RWPE2 (cell line): ENCODE measurements at regions not wholly inside any gene's neighbourhood (a gene's known extent, or its start where the extent isn't known, plus 50 kb on each side); places are given as distances from the start of the nearest gene placed in this dataset.

Experiments used
- ATAC-seq: fragments of 200-7000 bp; cut with Tn5 transposase; 3 replicates; pipeline ENCODE4 v1.9.1; 2021; ENCODE audit warnings: low read depth
- DNase-seq: peaks from one replicate; pipeline ENCODE4 v3.0.0-alpha.2; 2020; ENCODE audit warnings: low spot score
- H3K27ac ChIP-seq: fragments of 450-650 bp; 2 replicates; pipeline ENCODE4 v1.5.1; 2017; ENCODE audit warnings: mild to moderate bottlenecking; ENCODE audit not compliant: poor library complexity, severe bottlenecking
- H3K27me3 ChIP-seq: fragments of 250-450 bp; sonication (Bioruptor Pico); 2 replicates; pipeline ENCODE4 v1.5.1; 2021; ENCODE audit warnings: mild to moderate bottlenecking, moderate library complexity; ENCODE audit not compliant: insufficient read depth, poor library complexity, severe bottlenecking
- H3K36me3 ChIP-seq: fragments of 250-450 bp; sonication (Bioruptor Pico); 2 replicates; pipeline ENCODE4 v1.5.1; 2020; ENCODE audit warnings: low read depth, mild to moderate bottlenecking, moderate library complexity
- H3K4me1 ChIP-seq: fragments of 250-450 bp; sonication (Bioruptor Pico); 2 replicates; pipeline ENCODE4 v1.5.1; 2021; ENCODE audit warnings: mild to moderate bottlenecking, moderate library complexity; ENCODE audit not compliant: insufficient read depth, poor library complexity, severe bottlenecking
- H3K4me3 ChIP-seq: fragments of 250-450 bp; sonication (Bioruptor Pico); 2 replicates; pipeline ENCODE4 v1.5.1; 2021; ENCODE audit warnings: mild to moderate bottlenecking, moderate library complexity; ENCODE audit not compliant: severe bottlenecking
- H3K9me3 ChIP-seq: fragments of 250-450 bp; sonication (Bioruptor Pico); 2 replicates; pipeline ENCODE4 v1.5.1; 2021; ENCODE audit warnings: mild to moderate bottlenecking, moderate library complexity; ENCODE audit not compliant: severe bottlenecking
- TF ChIP-seq, protein P1 (sequence below): fragments of 450-650 bp; IDR thresholded peaks from one replicate; pipeline ENCODE4 v1.5.1; 2017; ENCODE audit warnings: mild to moderate bottlenecking, moderate library complexity; ENCODE audit not compliant: poor library complexity, severe bottlenecking

GRCh38 chr6:115783402-115784061, 277.2 kb downstream of the FRK start:
- TF ChIP-seq, protein P1, sequence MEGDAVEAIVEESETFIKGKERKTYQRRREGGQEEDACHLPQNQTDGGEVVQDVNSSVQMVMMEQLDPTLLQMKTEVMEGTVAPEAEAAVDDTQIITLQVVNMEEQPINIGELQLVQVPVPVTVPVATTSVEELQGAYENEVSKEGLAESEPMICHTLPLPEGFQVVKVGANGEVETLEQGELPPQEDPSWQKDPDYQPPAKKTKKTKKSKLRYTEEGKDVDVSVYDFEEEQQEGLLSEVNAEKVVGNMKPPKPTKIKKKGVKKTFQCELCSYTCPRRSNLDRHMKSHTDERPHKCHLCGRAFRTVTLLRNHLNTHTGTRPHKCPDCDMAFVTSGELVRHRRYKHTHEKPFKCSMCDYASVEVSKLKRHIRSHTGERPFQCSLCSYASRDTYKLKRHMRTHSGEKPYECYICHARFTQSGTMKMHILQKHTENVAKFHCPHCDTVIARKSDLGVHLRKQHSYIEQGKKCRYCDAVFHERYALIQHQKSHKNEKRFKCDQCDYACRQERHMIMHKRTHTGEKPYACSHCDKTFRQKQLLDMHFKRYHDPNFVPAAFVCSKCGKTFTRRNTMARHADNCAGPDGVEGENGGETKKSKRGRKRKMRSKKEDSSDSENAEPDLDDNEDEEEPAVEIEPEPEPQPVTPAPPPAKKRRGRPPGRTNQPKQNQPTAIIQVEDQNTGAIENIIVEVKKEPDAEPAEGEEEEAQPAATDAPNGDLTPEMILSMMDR: no peak
- no peaks in the 10 kb centered on the region for H3K4me1 ChIP-seq
- H3K27me3 ChIP-seq: no peaks in the 10 kb centered on the region
- no peaks in the 10 kb centered on the region for H3K9me3 ChIP-seq
- DNase-seq: no peak
- H3K4me3 ChIP-seq: no peak overlapping the region
- H3K27ac ChIP-seq: no peak overlapping the region
- 0 out of 3 replicates have a peak, but pooled peaks have one; percentile 25 for ATAC-seq
- no peaks in the 10 kb centered on the region for H3K36me3 ChIP-seq

DNA sequence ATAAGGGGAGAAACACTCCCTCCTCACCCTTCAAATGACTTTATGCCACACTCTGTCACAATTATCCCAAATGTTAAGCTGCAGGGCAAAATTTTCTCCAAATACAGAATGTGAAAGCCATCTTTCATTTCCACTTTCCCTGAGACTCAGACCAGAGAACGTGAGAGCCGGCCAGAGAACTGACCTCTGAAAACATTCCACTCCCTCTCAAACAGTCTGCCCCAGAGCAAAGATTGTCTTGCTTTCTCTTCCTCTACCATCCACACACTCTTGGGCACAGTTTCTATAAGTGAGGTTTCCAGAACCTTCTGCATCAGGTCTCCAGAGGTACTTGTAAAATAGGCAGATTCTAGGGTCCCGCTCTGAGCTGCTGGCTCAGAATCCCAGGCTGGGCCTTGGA, 278.1 kb downstream of the FRK start:
- ATAC-seq: no peak
- Histone ChIP-seq H3K4me1 (no peaks in the 10 kb centered on the region), H3K4me3 (no peak overlapping the region), H3K36me3 (no peaks in the 10 kb centered on the region), H3K27ac (no peak overlapping the region), H3K9me3 (no peaks in the 10 kb centered on the region), H3K27me3 (no peaks in the 10 kb centered on the region)
- DNase-seq: no peak
- TF ChIP-seq, protein P1: no peak

- H3K9me3 ChIP-seq: no peaks in the 10 kb centered on the region
- no peak overlapping the region for H3K27ac ChIP-seq
- ATAC-seq (no peak), DNase-seq (no peak)
- H3K4me3 ChIP-seq: no peak overlapping the region
- no peaks in the 10 kb centered on the region for H3K36me3 ChIP-seq
- peaks cover 6% of the 10 kb centered on the region for H3K27me3 ChIP-seq
- no peaks in the 10 kb centered on the region for H3K4me1 ChIP-seq
- TF ChIP-seq, protein P1: no peak
These were observed 286.9 kb downstream of the FRK start for GRCh38 chr6:115773741-115774140.

DNA sequence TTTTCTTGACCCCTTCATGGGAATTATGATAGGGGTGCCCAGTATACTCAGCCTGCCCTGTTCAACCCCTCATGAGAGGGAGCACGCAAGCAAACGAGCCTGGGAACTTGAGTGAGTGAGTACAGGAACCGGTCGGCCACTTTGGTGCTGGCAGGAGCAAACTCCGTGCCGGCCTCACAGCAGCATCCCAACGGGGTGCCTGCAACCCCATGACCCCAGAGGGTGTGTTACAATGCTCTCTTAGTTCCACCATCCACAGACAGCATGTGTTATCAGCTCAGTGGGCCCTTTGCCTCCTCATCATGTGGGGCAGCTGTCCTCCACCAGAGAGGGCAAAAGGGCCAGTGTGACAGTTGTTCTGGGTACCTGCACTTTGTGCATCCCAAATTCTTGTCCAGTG, 289.8 kb downstream of the FRK start:
- no peak overlapping the region for H3K4me3 ChIP-seq
- H3K36me3 ChIP-seq: no peaks in the 10 kb centered on the region
- ATAC-seq (no peak), DNase-seq (no peak)
- no peaks in the 10 kb centered on the region for H3K9me3 ChIP-seq
- peaks cover 6% of the 10 kb centered on the region for H3K27me3 ChIP-seq
- no peak overlapping the region for H3K27ac ChIP-seq
- H3K4me1 ChIP-seq: no peaks in the 10 kb centered on the region
- TF ChIP-seq, protein P1: no peak

DNA sequence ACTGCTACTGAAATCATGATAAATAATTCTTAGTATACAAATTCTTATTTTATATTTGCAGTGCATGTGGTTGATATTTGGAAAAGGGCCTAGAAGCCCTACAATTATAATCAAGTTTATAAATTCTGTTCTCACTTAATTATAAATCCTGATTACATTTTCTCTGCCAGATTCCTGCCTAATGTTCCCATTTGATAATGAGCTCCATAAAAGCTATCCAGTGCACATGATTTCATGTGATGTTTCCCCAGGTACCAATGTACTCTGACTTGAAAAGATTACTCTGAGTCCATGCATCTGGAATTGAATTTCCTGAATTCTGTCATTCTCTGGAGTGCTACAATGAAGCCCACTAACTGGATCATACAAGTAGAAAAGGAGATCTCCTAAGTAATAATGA, 292.2 kb downstream of the FRK start:
- Histone ChIP-seq H3K27me3 (no peaks in the 10 kb centered on the region), H3K4me3 (no peak overlapping the region), H3K4me1 (no peaks in the 10 kb centered on the region), H3K27ac (no peak overlapping the region), H3K36me3 (no peaks in the 10 kb centered on the region), H3K9me3 (no peaks in the 10 kb centered on the region)
- TF ChIP-seq, protein P1: no peak
- ATAC-seq (no peak), DNase-seq (no peak)
